ENCODE measurements at regions not wholly inside any gene's neighbourhood (a gene's known extent, or its start where the extent isn't known, plus 50 kb on each side); places are given as distances from the start of the nearest gene placed in this dataset.

DNA sequence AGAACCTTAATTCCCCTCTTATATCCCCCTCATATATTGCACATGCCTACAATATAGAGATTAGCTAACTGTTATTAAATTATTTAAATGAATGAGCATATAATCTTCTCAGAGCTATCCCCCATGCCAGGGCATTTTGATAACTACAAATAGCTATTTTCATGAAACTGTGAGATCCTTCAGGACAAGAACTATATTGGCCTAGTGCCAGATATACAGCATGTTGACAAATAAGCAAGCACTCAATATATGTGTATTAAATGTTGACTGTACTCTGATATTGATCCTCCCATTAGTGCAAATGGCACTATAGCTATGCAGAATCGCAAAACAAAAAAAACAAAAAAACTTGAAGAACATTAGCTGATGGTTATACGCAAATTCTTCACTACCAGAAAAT lies 134.1 kb upstream of the OTX2 start:
- Histone ChIP-seq H3K27me3 (ENCODE audit: insufficient read depth, low read depth, low read length) (no peaks in the 10 kb centered on the region), H3K4me2 (ENCODE audit: low read length) (no peak overlapping the region), H3K9me3 (ENCODE audit: low read length) (no peaks in the 10 kb centered on the region), H3K4me3 (ENCODE audit: low read length) (no peak overlapping the region), H3K79me2 (replicated peaks; ENCODE audit: insufficient read depth, low read length) (no peaks in the 10 kb centered on the region), H3F3A (ENCODE audit: insufficient read depth, low read length, poor library complexity, severe bottlenecking) (no peaks in the 10 kb centered on the region), H2AFZ (ENCODE audit: low read depth, low read length) (no peak overlapping the region), H3K9ac (ENCODE audit: low read length) (no peak overlapping the region), H4K20me1 (ENCODE audit: insufficient read depth) (no peaks in the 10 kb centered on the region), H3K27ac (ENCODE audit: low read length) (no peak overlapping the region), H3K9me2 (ENCODE audit: insufficient read depth, low read length) (no peaks in the 10 kb centered on the region), H3K36me3 (ENCODE audit: insufficient read depth, low read length) (no peaks in the 10 kb centered on the region)
- TF ChIP-seq, protein P1, sequence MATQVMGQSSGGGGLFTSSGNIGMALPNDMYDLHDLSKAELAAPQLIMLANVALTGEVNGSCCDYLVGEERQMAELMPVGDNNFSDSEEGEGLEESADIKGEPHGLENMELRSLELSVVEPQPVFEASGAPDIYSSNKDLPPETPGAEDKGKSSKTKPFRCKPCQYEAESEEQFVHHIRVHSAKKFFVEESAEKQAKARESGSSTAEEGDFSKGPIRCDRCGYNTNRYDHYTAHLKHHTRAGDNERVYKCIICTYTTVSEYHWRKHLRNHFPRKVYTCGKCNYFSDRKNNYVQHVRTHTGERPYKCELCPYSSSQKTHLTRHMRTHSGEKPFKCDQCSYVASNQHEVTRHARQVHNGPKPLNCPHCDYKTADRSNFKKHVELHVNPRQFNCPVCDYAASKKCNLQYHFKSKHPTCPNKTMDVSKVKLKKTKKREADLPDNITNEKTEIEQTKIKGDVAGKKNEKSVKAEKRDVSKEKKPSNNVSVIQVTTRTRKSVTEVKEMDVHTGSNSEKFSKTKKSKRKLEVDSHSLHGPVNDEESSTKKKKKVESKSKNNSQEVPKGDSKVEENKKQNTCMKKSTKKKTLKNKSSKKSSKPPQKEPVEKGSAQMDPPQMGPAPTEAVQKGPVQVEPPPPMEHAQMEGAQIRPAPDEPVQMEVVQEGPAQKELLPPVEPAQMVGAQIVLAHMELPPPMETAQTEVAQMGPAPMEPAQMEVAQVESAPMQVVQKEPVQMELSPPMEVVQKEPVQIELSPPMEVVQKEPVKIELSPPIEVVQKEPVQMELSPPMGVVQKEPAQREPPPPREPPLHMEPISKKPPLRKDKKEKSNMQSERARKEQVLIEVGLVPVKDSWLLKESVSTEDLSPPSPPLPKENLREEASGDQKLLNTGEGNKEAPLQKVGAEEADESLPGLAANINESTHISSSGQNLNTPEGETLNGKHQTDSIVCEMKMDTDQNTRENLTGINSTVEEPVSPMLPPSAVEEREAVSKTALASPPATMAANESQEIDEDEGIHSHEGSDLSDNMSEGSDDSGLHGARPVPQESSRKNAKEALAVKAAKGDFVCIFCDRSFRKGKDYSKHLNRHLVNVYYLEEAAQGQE (IDR thresholded peaks at IDR 0.05; ENCODE audit: borderline replicate concordance) = no peak
- no peak for TF ChIP-seq RAD21 (conservative IDR thresholded peaks at IDR 0.05)
- TF ChIP-seq, protein P2, sequence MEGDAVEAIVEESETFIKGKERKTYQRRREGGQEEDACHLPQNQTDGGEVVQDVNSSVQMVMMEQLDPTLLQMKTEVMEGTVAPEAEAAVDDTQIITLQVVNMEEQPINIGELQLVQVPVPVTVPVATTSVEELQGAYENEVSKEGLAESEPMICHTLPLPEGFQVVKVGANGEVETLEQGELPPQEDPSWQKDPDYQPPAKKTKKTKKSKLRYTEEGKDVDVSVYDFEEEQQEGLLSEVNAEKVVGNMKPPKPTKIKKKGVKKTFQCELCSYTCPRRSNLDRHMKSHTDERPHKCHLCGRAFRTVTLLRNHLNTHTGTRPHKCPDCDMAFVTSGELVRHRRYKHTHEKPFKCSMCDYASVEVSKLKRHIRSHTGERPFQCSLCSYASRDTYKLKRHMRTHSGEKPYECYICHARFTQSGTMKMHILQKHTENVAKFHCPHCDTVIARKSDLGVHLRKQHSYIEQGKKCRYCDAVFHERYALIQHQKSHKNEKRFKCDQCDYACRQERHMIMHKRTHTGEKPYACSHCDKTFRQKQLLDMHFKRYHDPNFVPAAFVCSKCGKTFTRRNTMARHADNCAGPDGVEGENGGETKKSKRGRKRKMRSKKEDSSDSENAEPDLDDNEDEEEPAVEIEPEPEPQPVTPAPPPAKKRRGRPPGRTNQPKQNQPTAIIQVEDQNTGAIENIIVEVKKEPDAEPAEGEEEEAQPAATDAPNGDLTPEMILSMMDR (IDR thresholded peaks at IDR 0.05; ENCODE audit: poor library complexity, severe bottlenecking) = no peak
- TF ChIP-seq SMC3 (conservative IDR thresholded peaks at IDR 0.05; ENCODE audit: poor library complexity) = no peak
- no peak for TF ChIP-seq EP300 (conservative IDR thresholded peaks at IDR 0.05; ENCODE audit: poor library complexity, severe bottlenecking)
- no peak for TF ChIP-seq TAF1 (IDR thresholded peaks at IDR 0.05; ENCODE audit: low read depth)
- no peak for TF ChIP-seq MXI1 (conservative IDR thresholded peaks at IDR 0.05; ENCODE audit: poor library complexity, severe bottlenecking)
- TF ChIP-seq POLR2AphosphoS5 (IDR thresholded peaks at IDR 0.05) = no peak
- no peak for TF ChIP-seq EZH2 (IDR thresholded peaks at IDR 0.05; ENCODE audit: borderline replicate concordance, insufficient read depth, low read length, poor library complexity, severe bottlenecking)

DNA sequence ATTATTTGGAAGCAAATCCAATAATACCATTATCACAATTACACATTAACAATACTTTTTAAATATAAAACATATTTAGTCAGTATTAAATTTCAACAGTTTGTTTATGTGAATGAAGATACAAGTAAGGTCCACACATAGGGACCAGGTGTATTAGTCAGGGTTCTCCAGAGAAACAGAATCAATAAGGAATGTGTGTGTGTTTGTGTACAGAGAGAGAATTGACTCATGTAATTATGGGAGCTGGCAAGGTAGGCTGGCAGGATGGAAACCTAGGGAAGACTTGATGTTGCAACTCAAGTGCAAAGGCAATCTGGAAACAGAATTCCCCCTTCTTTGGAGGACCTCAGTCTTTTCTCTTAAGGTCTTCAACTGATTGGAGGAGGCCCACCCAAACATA lies 123.2 kb upstream of the OTX2 start:
- H3K9me2 ChIP-seq (ENCODE audit: insufficient read depth, low read length) = no peaks in the 10 kb centered on the region
- TF ChIP-seq, protein P1 (IDR thresholded peaks at IDR 0.05; ENCODE audit: borderline replicate concordance) = no peak
- TF ChIP-seq EZH2 (IDR thresholded peaks at IDR 0.05; ENCODE audit: borderline replicate concordance, insufficient read depth, low read length, poor library complexity, severe bottlenecking) = no peak
- TF ChIP-seq TAF1 (IDR thresholded peaks at IDR 0.05; ENCODE audit: low read depth) = no peak
- TF ChIP-seq, protein P2 (IDR thresholded peaks at IDR 0.05; ENCODE audit: poor library complexity, severe bottlenecking) = no peak
- TF ChIP-seq EP300 (conservative IDR thresholded peaks at IDR 0.05; ENCODE audit: poor library complexity, severe bottlenecking) = no peak
- TF ChIP-seq SMC3 (conservative IDR thresholded peaks at IDR 0.05; ENCODE audit: poor library complexity) = no peak
- TF ChIP-seq RAD21 (conservative IDR thresholded peaks at IDR 0.05) = no peak
- TF ChIP-seq POLR2AphosphoS5 (IDR thresholded peaks at IDR 0.05) = no peak
- no peak for TF ChIP-seq MXI1 (conservative IDR thresholded peaks at IDR 0.05; ENCODE audit: poor library complexity, severe bottlenecking)
- no peak overlapping the region for H2AFZ ChIP-seq (ENCODE audit: low read depth, low read length)
- no peaks in the 10 kb centered on the region for H4K20me1 ChIP-seq (ENCODE audit: insufficient read depth)
- no peaks in the 10 kb centered on the region for H3K36me3 ChIP-seq (ENCODE audit: insufficient read depth, low read length)
- H3K27me3 ChIP-seq (ENCODE audit: insufficient read depth, low read depth, low read length) = no peaks in the 10 kb centered on the region
- H3K4me3 ChIP-seq (ENCODE audit: low read length) = no peak overlapping the region
- H3K79me2 ChIP-seq (replicated peaks; ENCODE audit: insufficient read depth, low read length) = no peaks in the 10 kb centered on the region
- no peak overlapping the region for H3K27ac ChIP-seq (ENCODE audit: low read length)
- no peaks in the 10 kb centered on the region for H3F3A ChIP-seq (ENCODE audit: insufficient read depth, low read length, poor library complexity, severe bottlenecking)
- no peak overlapping the region for H3K4me2 ChIP-seq (ENCODE audit: low read length)
- no peaks in the 10 kb centered on the region for H3K9me3 ChIP-seq (ENCODE audit: low read length)
- H3K9ac ChIP-seq (ENCODE audit: low read length) = no peak overlapping the region

All from neural cell (in vitro differentiated cells).